Mesothelial cell of epicardium (in vitro differentiated cells): ENCODE measurements at regions not wholly inside any gene's neighbourhood (a gene's known extent, or its start where the extent isn't known, plus 50 kb on each side); places are given as distances from the start of the nearest gene placed in this dataset.

Source experiments
- DNase-seq, 2 experiments: peaks; one replicate each; pipeline ENCODE4 v3.0.0; 2021; ENCODE audit warnings: low spot score in 2 of 2; ENCODE audit not compliant: unreplicated experiment in 2 of 2
- H3K27ac Mint-ChIP-seq: 2 replicates; pipeline ENCODE4 v1.8.0; 2021; ENCODE audit warnings: mixed read lengths
- H3K27me3 Mint-ChIP-seq: 2 replicates; pipeline ENCODE4 v1.8.0; 2021; ENCODE audit warnings: low read depth, mixed read lengths
- H3K36me3 Mint-ChIP-seq: 2 replicates; pipeline ENCODE4 v1.8.0; 2021; ENCODE audit warnings: mixed read lengths
- H3K4me1 Mint-ChIP-seq: 2 replicates; pipeline ENCODE4 v1.8.0; 2021; ENCODE audit warnings: mixed read lengths
- H3K4me3 Mint-ChIP-seq: 2 replicates; pipeline ENCODE4 v1.8.0; 2021; ENCODE audit warnings: mild to moderate bottlenecking, moderate library complexity, mixed read lengths
- H3K9me3 Mint-ChIP-seq: 2 replicates; pipeline ENCODE4 v1.8.0; 2021; ENCODE audit warnings: mixed read lengths
- CTCF ChIP-seq: fragments of 200-600 bp; sonication (generic); IDR thresholded peaks from one replicate; pipeline ENCODE4 v1.5.0; 2021; ENCODE audit warnings: antibody characterized with exemption; ENCODE audit not compliant: unreplicated experiment

GRCh38 chr1:30373471-30374399 lies 349.6 kb downstream of the MATN1 start:
- H3K27me3 Mint-ChIP-seq: peaks cover 14% of the 10 kb centered on the region
- H3K4me1 Mint-ChIP-seq: peaks cover 20% of the 10 kb centered on the region
- H3K9me3 Mint-ChIP-seq: no peaks in the 10 kb centered on the region
- H3K4me3 Mint-ChIP-seq: no peak overlapping the region
- DNase-seq: peak in 1 of 2 experiments; percentile 29
- H3K27ac Mint-ChIP-seq: no peak overlapping the region
- H3K36me3 Mint-ChIP-seq: no peaks in the 10 kb centered on the region
- no peak for TF ChIP-seq CTCF

DNA sequence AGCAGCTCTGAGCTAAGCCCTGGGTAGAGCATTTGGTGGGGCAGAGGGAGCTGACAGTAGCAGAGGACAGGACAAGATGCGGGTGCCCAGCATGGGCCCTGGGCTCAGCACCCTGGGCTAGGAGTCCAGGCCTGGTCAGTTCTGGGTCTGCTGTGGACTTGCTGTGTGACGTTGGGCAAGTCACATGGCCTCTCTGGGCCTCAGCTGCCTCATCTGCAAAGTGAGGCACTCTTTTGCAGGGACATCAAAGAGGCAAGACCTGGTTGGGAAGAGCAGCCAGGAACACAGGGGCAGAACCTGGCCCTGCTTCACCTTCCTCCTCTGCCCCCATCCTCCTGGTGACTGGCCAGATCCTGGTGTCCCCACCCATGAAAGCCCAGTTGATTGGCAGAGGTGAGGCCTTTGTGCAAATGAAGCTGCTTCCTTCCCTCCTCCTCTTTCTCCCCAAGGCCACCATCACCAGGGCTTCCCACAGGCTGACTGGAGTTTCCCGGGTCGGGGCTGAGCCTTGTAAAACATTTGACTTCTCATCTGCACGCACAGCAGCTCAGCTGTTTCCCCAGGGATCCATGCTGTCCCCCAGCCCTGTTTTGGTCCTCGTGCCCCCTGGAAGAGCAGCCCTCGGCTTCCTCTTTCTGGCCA lies 350.5 kb downstream of the MATN1 start:
- Mint-ChIP-seq H3K27me3 (peaks cover 15% of the 10 kb centered on the region), H3K36me3 (no peaks in the 10 kb centered on the region), H3K27ac (no peak overlapping the region), H3K4me1 (peaks cover 19% of the 10 kb centered on the region), H3K4me3 (no peak overlapping the region), H3K9me3 (no peaks in the 10 kb centered on the region)
- DNase-seq: peak in 1 of 2 experiments; percentile 34
- TF ChIP-seq CTCF: no peak

GRCh38 chr1:30371888-30372791 lies 351.2 kb downstream of the MATN1 start:
- Mint-ChIP-seq H3K4me1 (peaks cover 15% of the 10 kb centered on the region), H3K27me3 (peaks cover 17% of the 10 kb centered on the region), H3K27ac (no peak overlapping the region), H3K36me3 (no peaks in the 10 kb centered on the region), H3K9me3 (no peaks in the 10 kb centered on the region), H3K4me3 (no peak overlapping the region)
- DNase-seq: no peak
- no peak for TF ChIP-seq CTCF

GRCh38 chr1:30371179-30371788 lies 352.1 kb downstream of the MATN1 start:
- H3K27ac Mint-ChIP-seq: no peak overlapping the region
- peaks cover 16% of the 10 kb centered on the region for H3K27me3 Mint-ChIP-seq
- no peak for DNase-seq
- no peaks in the 10 kb centered on the region for H3K36me3 Mint-ChIP-seq
- H3K9me3 Mint-ChIP-seq: no peaks in the 10 kb centered on the region
- TF ChIP-seq CTCF: no peak
- peaks cover 10% of the 10 kb centered on the region for H3K4me1 Mint-ChIP-seq
- H3K4me3 Mint-ChIP-seq: no peak overlapping the region

DNA sequence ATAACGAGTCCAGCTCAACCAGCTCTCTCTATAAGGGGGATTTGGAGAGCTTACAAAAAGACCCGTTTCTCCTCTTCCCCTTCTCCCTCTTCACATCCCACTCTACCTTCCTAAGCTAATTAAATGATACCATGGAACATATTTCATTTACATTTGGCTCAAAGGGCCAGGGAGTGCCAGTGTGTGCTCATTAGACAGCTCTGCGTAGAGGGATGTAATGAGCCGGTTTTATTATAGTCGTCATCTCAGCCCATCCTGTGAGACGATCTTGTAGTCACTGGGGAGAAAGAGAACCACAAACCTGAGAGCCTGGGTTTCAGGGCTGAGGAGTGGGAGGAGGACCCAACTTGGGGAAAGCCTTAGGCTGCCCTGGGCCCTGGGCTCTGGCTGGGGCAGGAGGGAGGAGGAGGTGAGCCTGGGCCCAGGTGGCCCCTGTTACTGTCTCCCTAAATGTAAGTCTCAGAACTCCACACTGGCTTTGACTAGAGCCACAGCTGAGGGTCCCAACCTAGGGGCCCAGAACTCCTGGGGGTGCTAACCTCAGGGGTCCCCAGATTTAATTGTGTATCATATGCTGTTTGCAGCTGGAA lies 354.6 kb downstream of the MATN1 start:
- H3K4me3 Mint-ChIP-seq: no peak overlapping the region
- H3K9me3 Mint-ChIP-seq: no peaks in the 10 kb centered on the region
- peaks cover 23% of the 10 kb centered on the region for H3K27me3 Mint-ChIP-seq
- H3K36me3 Mint-ChIP-seq: no peaks in the 10 kb centered on the region
- DNase-seq: peak in 1 of 2 experiments; percentile 26
- no peak for TF ChIP-seq CTCF
- no peak overlapping the region for H3K27ac Mint-ChIP-seq
- H3K4me1 Mint-ChIP-seq: peaks cover 10% of the 10 kb centered on the region
